HG03196 (cell line): ENCODE measurements at regions not wholly inside any gene's neighbourhood (a gene's known extent, or its start where the extent isn't known, plus 50 kb on each side); places are given as distances from the start of the nearest gene placed in this dataset.
"Not testable (repeated sequence)": the region's sequence is repeated elsewhere in the genome, so short reads cannot be mapped to it uniquely, and the experiment has no call there.

Experiments
- ATAC-seq: cut with Tn5 transposase; IDR thresholded peaks from one replicate; pipeline ENCODE4 v1.9.1; 2021; ENCODE audit not compliant: unreplicated experiment

DNA sequence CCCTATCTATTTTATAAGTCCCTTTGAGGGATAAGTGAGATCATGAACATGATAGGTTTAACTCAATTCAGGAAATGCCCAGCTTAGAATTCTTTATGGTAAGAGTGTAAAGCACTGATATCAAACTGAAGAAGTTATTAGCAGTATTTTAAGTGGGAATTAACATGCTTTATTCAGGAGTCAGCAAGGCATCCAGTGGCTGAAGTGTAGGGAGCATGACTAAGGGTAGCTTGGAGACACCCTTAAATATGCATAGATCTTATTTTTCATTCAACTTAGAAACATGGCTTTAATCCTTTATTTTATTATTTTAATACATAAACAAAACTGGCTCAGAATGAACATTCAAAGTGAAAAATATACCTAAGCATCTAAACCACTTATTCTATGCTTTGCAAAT lies 158.3 kb upstream of the LPP start:
- no peak for ATAC-seq

DNA sequence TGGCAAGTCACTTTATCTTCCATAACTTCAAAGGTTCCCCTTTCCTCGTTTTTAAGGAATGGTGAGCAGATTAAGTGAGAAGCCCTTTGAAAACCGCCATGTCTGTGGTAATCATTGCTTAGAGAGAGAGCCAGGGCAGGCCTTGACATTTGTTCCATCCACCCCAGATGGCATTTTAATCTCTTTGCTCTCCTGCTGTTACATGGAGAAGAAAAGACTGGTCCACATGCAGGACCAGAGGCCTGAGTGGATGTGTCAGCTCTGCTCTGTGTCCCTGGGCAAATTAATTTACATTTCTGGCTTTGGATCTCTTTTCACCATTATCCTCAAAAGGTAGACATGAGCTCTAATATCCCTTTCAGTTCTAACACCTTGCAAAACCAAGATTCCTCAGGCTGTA lies 157.3 kb upstream of the LPP start:
- no peak for ATAC-seq

DNA sequence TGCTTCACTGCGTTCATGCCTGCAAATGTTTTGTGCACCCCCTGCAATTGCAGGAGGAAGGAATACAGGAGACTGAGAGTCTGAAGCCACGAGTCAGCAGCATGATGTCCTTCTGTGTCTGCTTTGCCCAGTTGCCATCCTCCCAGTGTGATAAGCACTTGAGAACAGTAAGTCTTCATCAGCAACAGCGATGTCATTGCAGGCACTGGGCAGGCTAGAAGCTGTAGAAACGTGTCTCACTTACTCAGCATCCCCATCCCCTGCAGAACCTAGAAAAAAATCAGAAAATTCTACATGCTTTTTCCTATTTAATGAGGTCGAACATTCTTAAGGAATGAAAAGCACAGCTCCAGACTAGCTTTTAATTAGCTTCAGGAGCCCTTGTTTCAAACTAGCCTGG lies 156.5 kb upstream of the LPP start:
- ATAC-seq: no peak

DNA sequence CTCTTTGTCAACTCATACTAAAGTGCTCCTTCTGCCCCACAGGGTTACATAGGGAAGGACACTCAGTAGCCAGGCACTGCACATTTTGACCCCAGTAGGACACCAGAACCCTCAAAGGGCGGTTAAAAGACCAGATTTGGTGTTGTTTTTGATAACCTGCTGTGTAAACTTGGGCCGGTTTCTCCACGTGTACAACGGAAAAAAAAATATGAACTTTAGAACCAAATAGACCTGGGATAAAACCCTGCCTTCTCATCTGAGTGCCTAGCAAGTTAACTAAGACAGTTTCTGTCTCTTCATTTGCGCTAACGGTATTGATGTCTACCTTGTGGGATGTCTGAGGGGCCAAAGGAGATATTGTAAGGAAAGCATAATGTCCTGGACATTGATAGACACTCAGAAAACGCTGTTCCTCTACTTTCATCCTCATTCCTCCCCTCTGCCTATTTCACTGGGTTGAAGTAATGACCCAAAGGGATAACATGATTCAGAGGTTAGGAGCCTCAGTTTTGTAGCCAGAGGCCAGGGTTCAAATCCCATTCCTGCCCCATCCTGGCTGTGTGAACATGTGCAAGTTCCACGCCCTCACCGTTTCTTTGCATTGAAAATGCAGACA lies 155.9 kb upstream of the LPP start:
- no peak for ATAC-seq

DNA sequence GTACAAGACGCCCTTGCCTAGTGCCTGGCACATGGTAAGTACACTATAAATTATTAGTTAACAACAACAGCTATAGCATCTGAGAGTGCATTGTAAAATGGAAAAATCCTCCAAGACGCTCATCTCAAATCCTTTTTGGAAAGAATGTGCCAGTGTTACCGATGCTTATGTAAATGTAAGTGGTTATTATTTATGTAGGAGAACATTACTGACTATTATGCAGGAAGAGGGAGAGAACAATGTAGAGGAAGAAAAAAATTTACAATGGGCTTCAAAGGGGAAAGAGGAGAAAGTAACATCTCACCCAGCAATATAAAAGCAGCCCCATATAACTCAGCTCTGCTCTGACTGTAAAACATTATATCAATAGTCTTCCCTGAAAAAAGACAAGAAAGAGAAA lies 155.3 kb upstream of the LPP start:
- no peak for ATAC-seq

DNA sequence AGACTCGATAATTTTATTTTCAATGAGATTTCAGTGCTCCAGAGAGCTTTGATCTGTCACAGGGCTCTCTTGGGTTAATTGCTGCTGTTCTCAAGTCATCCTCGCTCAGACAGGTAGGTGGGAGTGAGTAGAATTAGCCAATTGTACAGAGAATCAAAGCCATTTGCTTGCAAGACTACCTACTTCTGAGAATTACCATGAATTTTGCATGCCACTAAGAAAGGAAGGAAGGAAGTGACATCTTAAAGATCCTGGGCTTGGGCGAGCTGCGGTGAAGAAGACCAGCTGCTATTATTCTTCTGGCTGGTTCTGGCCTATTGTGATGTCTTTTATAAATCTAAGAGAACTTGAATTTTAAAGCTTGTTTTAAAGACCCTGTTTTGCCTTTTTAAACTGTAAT lies 154.1 kb upstream of the LPP start:
- no peak for ATAC-seq

DNA sequence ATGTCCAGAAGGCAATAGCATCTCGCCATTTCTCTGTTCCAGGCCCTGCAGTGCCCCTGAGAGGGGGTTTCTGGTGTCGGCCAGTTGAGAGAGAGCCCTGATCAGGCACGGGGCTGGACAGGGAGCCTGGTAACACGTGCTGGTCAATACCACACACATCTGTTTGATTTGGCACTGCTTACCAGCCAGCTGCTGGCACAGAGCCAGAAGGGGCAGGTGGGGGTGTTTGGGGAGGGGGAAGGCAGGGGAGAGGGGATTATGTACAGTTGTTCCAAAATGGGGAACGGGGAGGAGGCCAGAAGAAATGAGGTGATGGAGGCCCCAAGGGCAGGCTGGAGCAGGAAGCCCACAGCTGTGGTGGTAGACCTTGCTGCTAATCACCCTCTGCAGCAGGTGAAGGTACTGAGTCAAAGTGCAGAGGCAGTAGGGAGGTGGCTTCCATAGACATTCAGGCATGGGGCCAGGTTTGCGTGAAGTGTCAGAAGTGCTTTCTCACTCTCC lies 153.5 kb upstream of the LPP start:
- no peak for ATAC-seq

DNA sequence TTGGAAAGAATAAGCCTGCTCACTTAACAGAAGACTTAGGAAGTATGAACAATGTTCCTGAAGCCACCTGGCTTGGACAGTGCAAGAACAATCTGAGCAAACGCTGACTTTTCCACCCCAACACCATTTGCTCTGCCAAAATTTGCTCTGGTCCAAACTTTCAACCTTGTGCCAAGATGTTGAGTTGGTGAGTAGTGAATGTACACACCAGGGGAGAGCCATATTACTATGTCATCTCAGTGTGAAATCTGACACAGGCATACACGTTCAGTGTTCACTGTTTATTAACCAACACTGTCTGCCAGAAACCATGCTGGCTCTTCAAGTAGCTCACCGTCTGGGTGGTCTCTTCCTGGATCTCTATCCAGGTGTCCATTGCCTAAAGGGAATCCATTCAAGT lies 152.9 kb upstream of the LPP start:
- ATAC-seq: no peak

DNA sequence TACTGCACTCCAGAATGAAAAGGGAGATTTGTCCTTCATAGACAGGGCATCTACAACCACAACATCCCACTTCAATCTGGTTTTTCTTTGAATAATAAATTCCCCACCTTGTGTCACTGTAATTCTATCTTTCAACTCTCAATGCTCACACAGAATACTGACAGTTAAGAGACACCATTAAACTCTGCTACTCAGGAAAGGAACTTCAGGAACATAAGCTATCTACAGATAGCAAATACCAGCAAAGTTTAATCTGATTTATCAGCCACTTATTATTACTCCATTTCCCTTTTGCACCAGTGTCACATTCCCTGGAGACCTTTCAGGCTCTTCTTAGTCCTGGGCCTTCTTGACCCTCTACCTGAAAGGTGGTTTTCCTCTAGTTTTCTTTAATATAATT lies 152.0 kb upstream of the LPP start:
- ATAC-seq: no peak

DNA sequence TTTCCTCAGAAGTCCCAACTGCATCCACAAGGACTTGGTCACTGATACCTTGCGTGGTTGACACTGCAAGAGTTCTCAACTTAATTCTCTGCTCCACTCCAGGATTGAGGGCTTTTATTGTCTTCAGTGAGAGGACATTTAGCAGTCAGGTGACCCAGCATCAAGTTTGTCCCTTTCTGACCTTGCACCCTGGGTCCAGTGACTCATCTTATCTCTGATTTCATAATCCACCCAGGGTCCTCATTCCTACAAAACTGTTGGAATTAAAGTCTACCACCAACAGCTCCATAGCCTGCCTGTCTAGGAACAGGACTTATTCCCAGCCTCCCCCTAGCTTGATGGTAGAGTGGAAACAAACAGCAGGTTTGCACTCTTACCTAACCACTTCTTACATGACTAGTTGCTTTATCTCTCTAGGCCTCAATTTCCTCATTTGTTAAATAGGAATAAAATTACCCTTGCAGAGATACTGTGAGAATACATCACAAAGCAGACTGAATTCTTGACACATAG lies 151.3 kb upstream of the LPP start:
- ATAC-seq: no peak

DNA sequence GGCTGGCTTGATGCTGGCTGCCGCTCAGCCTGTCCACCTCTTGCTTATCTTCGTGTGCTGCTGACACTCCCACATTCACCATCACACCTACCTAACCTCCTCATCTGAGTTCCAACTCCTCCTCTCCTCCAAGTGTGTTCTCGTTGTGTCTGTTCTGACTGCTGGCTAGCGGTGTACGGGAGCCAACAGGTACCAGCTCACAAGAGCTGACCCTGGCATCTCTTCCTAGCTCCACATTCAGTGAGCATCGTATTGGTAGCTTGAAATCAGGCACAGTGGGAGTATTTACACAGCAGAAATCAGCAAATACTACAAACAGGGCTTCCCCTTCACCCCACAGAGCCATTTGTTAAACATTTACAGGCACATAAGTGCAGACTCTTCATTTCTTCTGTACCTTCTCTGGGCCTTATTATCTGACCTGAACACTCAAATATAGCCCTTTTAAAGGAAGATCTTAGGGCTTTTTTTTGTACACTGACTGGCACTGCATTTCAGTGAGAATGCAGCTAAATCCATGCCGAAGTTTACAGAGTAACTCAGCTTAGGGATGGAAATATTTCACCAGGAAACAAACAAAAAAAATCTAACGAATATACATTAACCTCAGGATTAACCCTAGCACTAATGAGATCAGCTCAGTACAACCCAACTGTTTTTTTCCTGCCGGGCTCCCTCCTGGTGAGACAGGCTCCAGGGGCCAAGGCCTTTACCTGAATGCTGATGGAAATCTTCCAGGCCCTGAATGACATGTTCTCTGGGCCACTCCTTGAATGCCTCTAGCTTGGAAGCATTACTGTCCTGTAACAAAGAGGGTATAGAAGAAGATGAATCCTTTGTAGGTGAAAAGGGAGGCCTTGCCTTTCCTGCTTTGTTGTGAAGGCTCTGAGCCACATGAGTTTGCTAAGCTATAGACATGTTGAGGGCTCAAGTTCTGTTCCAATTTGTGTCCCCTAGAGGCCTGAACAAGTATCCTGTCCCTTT lies 150.5 kb upstream of the LPP start:
- no peak for ATAC-seq

DNA sequence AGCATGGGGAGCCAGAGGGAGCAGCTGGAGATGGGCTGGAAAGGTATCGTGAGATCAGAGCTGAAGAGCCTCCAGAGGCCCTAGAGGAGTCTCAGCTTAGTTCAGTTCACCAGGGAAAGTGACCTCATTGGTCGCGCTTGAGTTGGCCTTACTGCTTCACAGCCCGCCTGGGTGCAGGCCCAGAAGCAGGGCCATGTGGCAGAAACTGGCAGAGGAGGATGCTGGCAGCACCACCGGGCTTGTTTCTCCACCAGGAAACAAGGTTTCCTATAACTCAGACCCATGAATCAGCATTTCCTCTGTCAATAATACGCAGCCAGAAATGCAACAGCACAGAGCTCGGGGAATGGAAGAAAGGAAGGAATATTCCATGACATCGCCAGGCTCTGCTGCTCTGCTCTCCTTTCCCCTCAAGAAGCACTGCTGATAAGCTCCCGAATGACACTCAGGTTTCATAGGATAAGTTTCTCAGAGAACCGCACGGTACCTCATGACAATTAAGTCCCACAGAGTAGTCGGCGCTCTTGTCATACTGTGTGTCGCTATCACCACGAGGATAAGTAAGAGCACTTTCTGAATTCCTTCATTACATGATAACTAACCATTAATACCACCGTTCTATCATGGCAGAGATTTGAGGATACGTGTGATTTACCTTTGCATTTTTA lies 147.1 kb upstream of the LPP start:
- no peak for ATAC-seq

DNA sequence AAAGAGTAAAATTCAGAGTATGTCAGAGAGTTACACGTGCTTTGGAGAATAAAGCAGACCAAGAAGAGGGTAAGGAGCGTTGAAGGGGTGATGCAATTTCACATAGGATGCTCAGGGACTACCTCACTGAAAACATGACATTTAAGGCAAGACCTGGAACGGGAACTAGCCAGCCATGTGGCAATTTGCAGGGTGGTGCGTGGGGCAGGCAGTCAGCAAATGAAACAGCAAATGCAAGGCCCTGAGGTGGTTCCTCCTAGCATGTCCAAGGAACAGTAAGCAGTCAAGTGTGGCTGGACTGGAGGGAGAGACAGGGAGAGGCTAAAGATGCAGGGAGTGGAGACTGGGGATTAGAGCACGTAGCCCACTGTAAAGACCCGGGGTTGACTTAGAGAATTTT lies 146.1 kb upstream of the LPP start:
- ATAC-seq: no peak

DNA sequence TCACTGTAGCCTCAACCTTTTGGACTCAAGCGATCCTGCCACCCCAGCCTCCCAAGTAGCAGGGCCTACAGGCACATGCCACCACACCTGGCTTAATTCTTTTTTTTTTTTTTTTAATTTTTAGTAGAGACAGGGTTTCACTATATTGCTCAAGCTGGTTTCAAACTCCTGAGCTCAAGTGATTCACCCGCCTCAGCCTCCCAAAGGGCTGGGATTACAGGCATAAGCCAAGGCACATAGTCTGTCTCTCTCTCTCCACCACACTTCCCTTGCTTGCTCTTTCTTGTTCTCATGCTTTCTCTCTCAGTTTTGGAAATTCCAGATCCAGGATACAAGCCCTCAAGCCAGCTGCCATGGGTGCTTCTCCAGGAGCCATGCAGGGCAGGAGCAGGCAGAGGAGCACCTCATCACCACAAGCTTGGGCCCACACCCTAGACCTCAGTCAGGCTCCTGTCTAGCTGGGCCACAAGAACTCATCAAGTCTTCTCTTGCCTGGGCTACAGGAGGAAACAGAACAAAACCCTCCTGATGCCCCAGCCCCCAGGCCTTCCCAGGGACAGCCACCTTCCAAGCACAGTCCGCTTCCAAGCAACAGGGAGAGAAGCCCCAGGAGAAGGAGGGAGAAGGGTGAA lies 145.3 kb upstream of the LPP start:
- ATAC-seq: no peak

DNA sequence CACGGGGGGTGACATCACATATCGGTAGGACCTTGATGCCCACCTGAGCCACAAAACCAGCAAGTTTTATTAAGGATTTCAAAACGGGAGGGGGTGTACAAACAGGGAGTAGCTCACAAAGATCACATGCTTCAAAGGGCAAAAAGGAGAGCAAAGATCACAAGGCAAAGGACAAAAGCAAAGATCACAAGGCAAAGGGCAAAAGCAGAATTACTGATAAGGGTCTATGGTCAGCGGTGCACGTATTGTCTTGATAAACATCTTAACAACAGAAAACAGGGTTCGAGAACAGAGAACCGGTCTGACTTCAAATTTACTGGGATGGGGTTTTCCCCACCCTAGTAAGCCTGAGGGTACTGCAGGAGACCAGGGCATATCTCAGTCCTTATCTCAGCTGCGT lies 143.5 kb upstream of the LPP start:
- ATAC-seq: no peak

DNA sequence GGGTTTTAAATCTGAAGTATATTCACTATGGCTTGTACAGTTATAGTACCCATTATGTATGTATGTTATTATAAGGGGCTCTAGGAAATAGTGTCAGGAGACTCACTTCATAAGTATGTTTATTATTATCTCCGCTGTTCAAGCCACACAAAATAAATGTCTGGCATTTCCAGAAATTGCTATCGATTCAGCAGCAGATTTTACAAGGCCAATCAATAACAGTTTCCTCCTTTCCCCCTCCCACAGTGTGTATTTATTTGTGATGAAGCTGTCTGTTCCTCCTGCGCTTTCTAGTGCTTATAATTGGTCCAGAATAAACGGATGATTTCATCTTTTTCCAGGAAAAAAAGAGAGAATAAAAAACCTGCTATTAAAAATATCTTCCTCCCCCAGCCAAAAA lies 134.2 kb upstream of the LPP start:
- no peak for ATAC-seq

DNA sequence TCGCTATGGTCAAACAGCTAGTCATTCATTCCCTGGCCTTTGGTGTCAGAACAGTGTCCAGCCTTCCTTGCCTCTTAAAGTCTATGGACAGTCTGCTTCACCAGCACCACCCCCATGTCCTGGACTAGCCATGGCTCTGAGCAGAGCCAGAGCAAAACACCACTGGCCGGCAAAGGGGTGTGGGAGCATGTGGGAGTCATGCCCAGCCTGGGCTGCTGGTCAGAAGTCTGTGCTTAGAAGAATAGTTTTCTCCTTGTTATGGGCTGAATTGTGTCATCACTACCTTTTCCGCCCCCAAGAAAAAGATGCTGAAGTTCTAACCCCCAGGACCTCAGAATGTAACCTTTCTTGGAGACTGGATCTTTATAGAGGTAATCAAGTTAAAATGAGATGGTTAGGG lies 132.9 kb upstream of the LPP start:
- no peak for ATAC-seq

DNA sequence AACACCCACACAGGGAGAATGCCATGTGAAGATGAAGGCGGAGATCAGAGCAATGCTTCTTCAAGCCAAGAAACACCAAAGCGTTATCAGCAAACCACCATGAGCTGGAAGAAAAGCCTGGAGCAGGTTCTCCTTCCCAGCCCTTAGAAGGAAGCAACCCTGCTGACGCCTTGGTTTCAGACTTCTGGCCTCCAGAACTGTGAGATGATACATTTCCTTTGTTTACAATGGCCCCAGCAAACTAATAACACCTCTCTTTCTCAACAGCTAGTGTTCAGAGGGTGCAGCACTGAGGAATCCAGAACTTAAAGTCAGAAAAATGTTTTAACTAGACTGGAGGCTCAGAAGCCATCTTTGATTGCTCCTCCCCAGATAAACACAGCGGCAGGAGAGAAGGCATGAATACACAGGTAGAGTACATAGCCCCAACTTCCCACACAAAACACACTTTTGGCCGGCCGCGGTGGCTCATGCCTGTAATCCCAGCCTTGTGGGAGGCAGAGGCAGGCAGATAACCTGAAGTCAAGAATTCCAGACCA lies 132.4 kb upstream of the LPP start:
- no peak for ATAC-seq

DNA sequence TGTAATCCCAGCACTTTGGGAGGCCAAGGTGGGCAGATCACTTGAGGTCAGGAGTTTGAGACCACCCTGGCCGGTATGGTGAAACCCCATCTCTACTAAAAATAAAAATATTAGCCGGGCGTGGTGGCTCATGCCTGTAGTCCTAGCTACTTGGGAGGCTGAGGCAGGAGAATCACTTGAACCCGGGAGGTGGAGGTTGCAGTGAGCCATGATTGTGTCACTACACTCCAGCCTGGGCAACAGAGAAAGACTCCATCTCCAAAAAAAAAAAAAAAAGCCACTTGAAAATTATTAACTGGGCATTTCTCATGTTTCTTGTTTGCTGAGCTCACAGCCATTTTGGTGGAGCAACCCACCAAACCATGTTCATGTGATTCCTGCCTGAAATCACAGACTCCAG lies 131.1 kb upstream of the LPP start:
- not testable (repeated sequence) for ATAC-seq

DNA sequence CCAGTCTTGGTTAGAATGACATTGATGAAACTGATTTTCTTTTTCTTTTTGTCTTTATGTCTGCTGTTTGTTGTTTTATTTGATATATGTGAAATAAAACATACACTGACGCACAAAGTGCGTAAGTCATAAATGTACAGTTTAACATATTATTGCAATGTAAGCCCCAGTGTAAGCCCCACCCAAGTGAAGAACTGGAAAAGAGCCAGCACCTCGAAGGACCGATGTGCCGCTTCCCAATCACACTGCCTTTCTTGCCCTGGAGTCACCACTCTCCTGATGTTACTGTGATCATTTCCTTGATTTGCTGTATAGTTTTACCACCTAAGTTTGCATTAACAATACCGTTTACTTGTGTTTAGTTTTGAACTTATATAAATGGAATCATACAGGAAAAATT lies 128.4 kb upstream of the LPP start:
- no peak for ATAC-seq
